ENCODE measurements at regions not wholly inside any gene's neighbourhood (a gene's known extent, or its start where the extent isn't known, plus 50 kb on each side); places are given as distances from the start of the nearest gene placed in this dataset.
"Not testable (repeated sequence)": the region's sequence is repeated elsewhere in the genome, so short reads cannot be mapped to it uniquely, and the experiment has no call there.

- not testable (repeated sequence) for DNase-seq; H3K27me3 Mint-ChIP-seq; ATAC-seq (replicated peaks); H3K4me3 Mint-ChIP-seq; H3K4me1 Mint-ChIP-seq (ENCODE audit: low read depth in 2 of 2); H3K36me3 Mint-ChIP-seq (ENCODE audit: insufficient read depth); H3K27ac Mint-ChIP-seq
- peaks cover 5 to 10% of the 10 kb centered on the region in 2 donors for H3K9me3 Mint-ChIP-seq
Observed at GRCh38 chr9:101916948-101917347, 178.5 kb upstream of the GRIN3A start.

GRCh38 chr9:101915482-101915881 is 177.0 kb upstream of the GRIN3A start:
- Mint-ChIP-seq H3K36me3 (ENCODE audit: insufficient read depth) (no peaks in the 10 kb centered on the region), H3K27ac (no peak overlapping the region), H3K9me3 (peaks cover 5 to 10% of the 10 kb centered on the region in 2 donors), H3K27me3 (no peaks in the 10 kb centered on the region), H3K4me1 (ENCODE audit: low read depth in 2 of 2) (no peaks in the 10 kb centered on the region), H3K4me3 (no peak overlapping the region)
- DNase-seq = no peak
- no peak for ATAC-seq (replicated peaks)

DNA sequence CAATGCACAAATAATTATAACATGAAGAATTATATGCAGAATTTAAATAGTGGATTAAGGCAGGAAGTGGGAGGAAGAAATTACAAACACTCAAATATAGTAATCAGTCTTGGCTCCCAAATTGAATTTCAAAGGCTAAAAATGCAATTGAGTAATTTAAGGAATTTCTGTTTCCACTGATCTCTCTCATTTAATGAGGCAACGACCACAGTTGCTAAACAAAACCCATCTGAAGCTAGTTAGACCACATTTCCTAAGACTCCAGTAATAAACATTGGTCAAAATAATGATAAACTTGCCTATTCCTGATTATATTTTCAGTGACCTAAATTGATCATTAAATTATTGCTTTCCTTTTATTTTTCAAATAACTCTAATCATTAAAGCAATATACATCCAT is 174.3 kb upstream of the GRIN3A start:
- H3K4me1 Mint-ChIP-seq (ENCODE audit: low read depth in 2 of 2) = no peaks in the 10 kb centered on the region
- peaks cover 3 to 13% of the 10 kb centered on the region in 2 donors for H3K9me3 Mint-ChIP-seq
- H3K27ac Mint-ChIP-seq = no peak overlapping the region
- DNase-seq (no peak), ATAC-seq (replicated peaks) (no peak)
- no peak overlapping the region for H3K4me3 Mint-ChIP-seq
- H3K27me3 Mint-ChIP-seq = no peaks in the 10 kb centered on the region
- H3K36me3 Mint-ChIP-seq (ENCODE audit: insufficient read depth) = no peaks in the 10 kb centered on the region

- ATAC-seq (replicated peaks) = no peak
- Mint-ChIP-seq H3K4me3 (no peak overlapping the region), H3K36me3 (ENCODE audit: insufficient read depth) (no peaks in the 10 kb centered on the region), H3K9me3 (peaks cover 6 to 8% of the 10 kb centered on the region in 2 donors), H3K4me1 (ENCODE audit: low read depth in 2 of 2) (no peaks in the 10 kb centered on the region), H3K27me3 (no peaks in the 10 kb centered on the region), H3K27ac (no peak overlapping the region)
- no peak for DNase-seq
Observed at GRCh38 chr9:101907466-101907865, 169.0 kb upstream of the GRIN3A start.

- no peak for DNase-seq
- peaks cover 6 to 8% of the 10 kb centered on the region in 2 donors for H3K9me3 Mint-ChIP-seq
- no peak overlapping the region for H3K27ac Mint-ChIP-seq
- H3K36me3 Mint-ChIP-seq (ENCODE audit: insufficient read depth) = no peaks in the 10 kb centered on the region
- no peak for ATAC-seq (replicated peaks)
- no peaks in the 10 kb centered on the region for H3K27me3 Mint-ChIP-seq
- H3K4me3 Mint-ChIP-seq = no peak overlapping the region
- H3K4me1 Mint-ChIP-seq (ENCODE audit: low read depth in 2 of 2) = no peaks in the 10 kb centered on the region
Observed at GRCh38 chr9:101904845-101905244, 166.4 kb upstream of the GRIN3A start.

GRCh38 chr9:101902051-101902450 is 163.6 kb upstream of the GRIN3A start:
- Mint-ChIP-seq H3K27ac (no peak overlapping the region), H3K9me3 (peaks cover 4 to 7% of the 10 kb centered on the region in 2 donors), H3K4me1 (ENCODE audit: low read depth in 2 of 2) (no peaks in the 10 kb centered on the region), H3K36me3 (ENCODE audit: insufficient read depth) (no peaks in the 10 kb centered on the region), H3K4me3 (no peak overlapping the region), H3K27me3 (no peaks in the 10 kb centered on the region)
- no peak for DNase-seq
- no peak for ATAC-seq (replicated peaks)

- Mint-ChIP-seq H3K36me3 (ENCODE audit: insufficient read depth) (no peaks in the 10 kb centered on the region), H3K4me3 (no peak overlapping the region), H3K27ac (no peak overlapping the region), H3K4me1 (ENCODE audit: low read depth in 2 of 2) (no peaks in the 10 kb centered on the region), H3K27me3 (no peaks in the 10 kb centered on the region), H3K9me3 (peaks cover 7 to 9% of the 10 kb centered on the region in 2 donors)
- no peak for DNase-seq
- no peak for ATAC-seq (replicated peaks)
Observed at GRCh38 chr9:101897196-101897595, 158.7 kb upstream of the GRIN3A start.

DNA sequence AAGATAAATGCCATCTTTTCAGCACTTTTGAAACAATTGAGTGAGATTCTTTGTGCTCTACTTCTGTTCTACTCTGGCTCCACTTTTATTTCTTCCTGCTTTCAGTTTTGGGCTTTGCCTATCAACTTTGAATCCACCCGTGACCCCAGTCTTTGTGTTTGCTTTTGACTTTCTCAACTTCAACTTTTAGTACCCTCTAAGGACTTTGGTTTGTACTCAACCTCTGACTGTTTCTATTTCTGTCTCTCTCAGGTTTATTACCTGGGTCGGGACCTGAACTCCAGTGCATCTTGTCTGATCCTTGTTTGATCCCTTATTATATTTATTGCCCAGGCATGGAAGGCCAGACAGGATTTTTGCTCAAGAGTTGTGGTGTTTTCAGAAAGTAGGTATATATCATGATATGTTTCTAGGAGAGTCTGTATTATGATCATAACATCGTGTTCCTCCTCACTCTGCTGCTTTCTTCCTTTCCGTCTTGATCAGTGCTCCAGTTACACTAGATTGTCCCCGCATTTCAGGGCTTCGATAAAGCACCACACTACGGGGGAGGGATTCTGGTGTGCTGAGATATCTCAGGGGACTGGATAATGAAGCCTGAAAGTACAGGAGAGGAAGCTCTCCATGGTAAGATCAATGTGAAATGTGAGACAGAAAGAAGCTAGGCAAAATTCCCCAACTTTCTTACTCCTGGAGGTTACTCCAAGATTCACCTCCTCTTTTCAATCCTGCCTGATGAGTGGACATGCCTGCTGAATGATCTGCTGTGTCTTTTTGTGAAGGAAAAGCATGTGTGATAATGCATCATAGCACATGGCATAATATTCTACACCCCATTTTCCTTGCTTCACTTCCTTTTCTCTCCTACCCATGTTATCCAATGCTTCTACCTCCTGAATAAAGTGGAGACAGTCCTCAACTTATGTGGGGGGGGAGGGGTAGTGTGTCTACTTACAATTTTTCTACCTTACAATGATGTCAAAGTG is 155.5 kb upstream of the GRIN3A start:
- Mint-ChIP-seq H3K4me3 (no peak overlapping the region), H3K27me3 (no peaks in the 10 kb centered on the region), H3K9me3 (peaks cover 9 to 25% of the 10 kb centered on the region in 2 donors), H3K27ac (no peak overlapping the region), H3K4me1 (ENCODE audit: low read depth in 2 of 2) (no peaks in the 10 kb centered on the region), H3K36me3 (ENCODE audit: insufficient read depth) (no peaks in the 10 kb centered on the region)
- DNase-seq (no peak), ATAC-seq (replicated peaks) (no peak)

GRCh38 chr9:101881508-101881907 is 143.1 kb upstream of the GRIN3A start:
- ATAC-seq (replicated peaks) = no peak
- H3K4me1 Mint-ChIP-seq (ENCODE audit: low read depth in 2 of 2) = no peaks in the 10 kb centered on the region
- H3K9me3 Mint-ChIP-seq = peaks cover 0 to 6% of the 10 kb centered on the region in 2 donors
- H3K27ac Mint-ChIP-seq = no peak overlapping the region
- no peak for DNase-seq
- no peaks in the 10 kb centered on the region for H3K36me3 Mint-ChIP-seq (ENCODE audit: insufficient read depth)
- H3K27me3 Mint-ChIP-seq = no peaks in the 10 kb centered on the region
- H3K4me3 Mint-ChIP-seq = no peak overlapping the region

- Mint-ChIP-seq H3K4me3 (no peak overlapping the region), H3K9me3 (peaks cover 0 to 6% of the 10 kb centered on the region in 2 donors), H3K27ac (no peak overlapping the region), H3K27me3 (no peaks in the 10 kb centered on the region), H3K4me1 (ENCODE audit: low read depth in 2 of 2) (no peaks in the 10 kb centered on the region), H3K36me3 (ENCODE audit: insufficient read depth) (no peaks in the 10 kb centered on the region)
- ATAC-seq (replicated peaks) = no peak
- DNase-seq = no peak
Observed at GRCh38 chr9:101880846-101881245, 142.4 kb upstream of the GRIN3A start.

- peaks cover 0 to 6% of the 10 kb centered on the region in 2 donors for H3K9me3 Mint-ChIP-seq
- no peak overlapping the region for H3K4me3 Mint-ChIP-seq
- H3K36me3 Mint-ChIP-seq (ENCODE audit: insufficient read depth) = no peaks in the 10 kb centered on the region
- H3K4me1 Mint-ChIP-seq (ENCODE audit: low read depth in 2 of 2) = no peaks in the 10 kb centered on the region
- DNase-seq (no peak), ATAC-seq (replicated peaks) (no peak)
- H3K27me3 Mint-ChIP-seq = no peaks in the 10 kb centered on the region
- no peak overlapping the region for H3K27ac Mint-ChIP-seq
Observed at GRCh38 chr9:101878734-101879133, 140.3 kb upstream of the GRIN3A start.

- no peak overlapping the region for H3K4me3 Mint-ChIP-seq
- no peaks in the 10 kb centered on the region for H3K36me3 Mint-ChIP-seq (ENCODE audit: insufficient read depth)
- H3K27me3 Mint-ChIP-seq = no peaks in the 10 kb centered on the region
- no peaks in the 10 kb centered on the region for H3K4me1 Mint-ChIP-seq (ENCODE audit: low read depth in 2 of 2)
- DNase-seq (no peak), ATAC-seq (replicated peaks) (no peak)
- no peak overlapping the region for H3K27ac Mint-ChIP-seq
- H3K9me3 Mint-ChIP-seq = peaks cover 0 to 5% of the 10 kb centered on the region in 2 donors
Observed at GRCh38 chr9:101877439-101877838, 139.0 kb upstream of the GRIN3A start.

GRCh38 chr9:101861472-101861871 is 123.0 kb upstream of the GRIN3A start:
- no peak overlapping the region for H3K27ac Mint-ChIP-seq
- H3K4me1 Mint-ChIP-seq (ENCODE audit: low read depth in 2 of 2) = no peaks in the 10 kb centered on the region
- ATAC-seq (replicated peaks) = no peak
- no peak for DNase-seq
- H3K4me3 Mint-ChIP-seq = no peak overlapping the region
- H3K36me3 Mint-ChIP-seq (ENCODE audit: insufficient read depth) = no peaks in the 10 kb centered on the region
- peaks cover 8 to 23% of the 10 kb centered on the region in 2 donors for H3K9me3 Mint-ChIP-seq
- no peaks in the 10 kb centered on the region for H3K27me3 Mint-ChIP-seq

GRCh38 chr9:101860920-101861319 is 122.5 kb upstream of the GRIN3A start:
- Mint-ChIP-seq H3K4me3 (no peak overlapping the region), H3K27me3 (no peaks in the 10 kb centered on the region), H3K9me3 (peaks cover 10 to 20% of the 10 kb centered on the region in 2 donors), H3K4me1 (ENCODE audit: low read depth in 2 of 2) (no peaks in the 10 kb centered on the region), H3K27ac (no peak overlapping the region), H3K36me3 (ENCODE audit: insufficient read depth) (no peaks in the 10 kb centered on the region)
- no peak for ATAC-seq (replicated peaks)
- no peak for DNase-seq

Data from effector memory CD8-positive, alpha-beta T cell (primary cell).